ENCODE measurements at regions not wholly inside any gene's neighbourhood (a gene's known extent, or its start where the extent isn't known, plus 50 kb on each side); places are given as distances from the start of the nearest gene placed in this dataset.

DNA sequence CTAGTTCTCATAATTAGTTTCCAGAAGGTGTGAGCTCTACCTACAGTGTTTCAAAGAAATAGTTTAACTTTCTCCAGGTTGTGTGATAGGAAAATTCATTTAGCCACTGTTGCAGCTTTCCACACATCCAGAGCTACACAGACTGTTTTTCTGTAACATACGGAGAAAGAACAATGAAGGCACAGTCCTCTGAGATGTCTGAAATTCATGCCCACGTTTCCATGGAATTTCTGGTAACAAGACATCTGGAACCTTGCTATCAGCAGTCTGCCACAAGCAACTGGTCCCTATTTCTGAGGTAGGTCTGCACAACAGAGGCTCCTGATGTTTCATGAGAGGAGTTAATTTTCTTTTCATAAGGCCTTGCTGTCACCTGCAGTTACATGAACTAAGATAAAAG lies 273.3 kb upstream of the C11orf87 start (continued):
- TF ChIP-seq, protein P1, sequence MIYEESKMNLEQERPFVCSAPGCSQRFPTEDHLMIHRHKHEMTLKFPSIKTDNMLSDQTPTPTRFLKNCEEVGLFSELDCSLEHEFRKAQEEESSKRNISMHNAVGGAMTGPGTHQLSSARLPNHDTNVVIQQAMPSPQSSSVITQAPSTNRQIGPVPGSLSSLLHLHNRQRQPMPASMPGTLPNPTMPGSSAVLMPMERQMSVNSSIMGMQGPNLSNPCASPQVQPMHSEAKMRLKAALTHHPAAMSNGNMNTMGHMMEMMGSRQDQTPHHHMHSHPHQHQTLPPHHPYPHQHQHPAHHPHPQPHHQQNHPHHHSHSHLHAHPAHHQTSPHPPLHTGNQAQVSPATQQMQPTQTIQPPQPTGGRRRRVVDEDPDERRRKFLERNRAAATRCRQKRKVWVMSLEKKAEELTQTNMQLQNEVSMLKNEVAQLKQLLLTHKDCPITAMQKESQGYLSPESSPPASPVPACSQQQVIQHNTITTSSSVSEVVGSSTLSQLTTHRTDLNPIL (CRISPR knock-in tag; IDR thresholded peaks at IDR 0.05): no peak

DNA sequence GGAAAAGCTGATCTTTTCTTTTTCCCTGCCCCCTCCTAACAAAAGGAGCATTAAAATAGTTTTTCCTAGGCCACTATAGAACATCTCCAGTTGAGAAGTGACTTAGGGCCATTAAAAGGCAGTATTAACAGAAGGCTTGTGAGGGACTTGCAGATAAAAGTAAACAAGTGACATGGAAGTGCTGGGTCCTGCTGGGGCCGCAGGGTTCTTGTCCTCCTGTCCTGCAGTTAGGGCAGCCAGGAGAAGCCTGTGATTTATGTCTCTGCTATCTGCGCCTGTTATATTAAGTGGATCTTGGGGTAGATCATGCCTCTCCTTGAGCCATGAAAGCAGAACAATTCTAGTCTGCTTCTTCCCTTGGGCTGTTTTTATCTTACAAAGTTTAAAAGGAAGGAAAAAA lies 271.4 kb upstream of the C11orf87 start:
- intact Hi-C loops (cut with micrococcal nuclease) (no loop called here), in situ Hi-C loops (cut with MboI) (no loop called here)
- ATAC-seq: no peak
- Histone ChIP-seq H3K27ac (ENCODE audit: extremely low read depth, low read depth, low read length) (no peak overlapping the region), H4K20me1 (replicated peaks; ENCODE audit: control insufficient read depth, insufficient read depth, low read length) (no peaks in the 10 kb centered on the region), H3K9ac (ENCODE audit: insufficient read depth in 1 of 2, low read depth in 2 of 2, low read length in 2 of 2) (no peak overlapping the region), H3K4me3 (no peak overlapping the region), H3K9me1 (ENCODE audit: control insufficient read depth, insufficient read depth, low read length) (no peaks in the 10 kb centered on the region), H2AFZ (ENCODE audit: low read depth, low read length) (no peak overlapping the region), H3K9me3 (replicated peaks; ENCODE audit: control insufficient read depth, insufficient read depth, low read depth, low read length) (no peaks in the 10 kb centered on the region), H3K27me3 (ENCODE audit: control insufficient read depth in 2 of 2, insufficient read depth in 2 of 2, low read length in 2 of 2) (no peaks in the 10 kb centered on the region), H3K4me2 (ENCODE audit: insufficient read depth, low read length) (no peak overlapping the region), H3K36me3 (ENCODE audit: control insufficient read depth, insufficient read depth, low read length) (no peaks in the 10 kb centered on the region), H3K79me2 (ENCODE audit: control insufficient read depth, insufficient read depth, low read length) (no peaks in the 10 kb centered on the region), H3K4me1 (replicated peaks in 1 of 2; ENCODE audit: control insufficient read depth in 2 of 2, insufficient read depth in 2 of 2, low read length in 2 of 2) (no peaks in the 10 kb centered on the region)
- CTCF ChIA-PET (ENCODE audit: low intra/inter-chr PET ratio): no interaction called here
- 0% methylated on average over 2 of the region's 2 CpGs for WGBS (ENCODE audit: insufficient coverage, low coverage, missing lambda C conversion rate)
- no peak for DNase-seq (ENCODE audit: extremely low read depth in 1 of 4, low spot score in 3 of 4)
- no peak for FAIRE-seq
- BruUV-seq (replicated peaks): no TSS peak
- POLR2A ChIA-PET: no interaction called here
- TF ChIP-seq ZSCAN32 (CRISPR knock-in tag; IDR thresholded peaks at IDR 0.05) (no peak), ZNF124 (CRISPR knock-in tag; IDR thresholded peaks at IDR 0.05) (no peak), KDM1A (IDR thresholded peaks at IDR 0.05) (no peak)
- TF ChIP-seq, protein P2, sequence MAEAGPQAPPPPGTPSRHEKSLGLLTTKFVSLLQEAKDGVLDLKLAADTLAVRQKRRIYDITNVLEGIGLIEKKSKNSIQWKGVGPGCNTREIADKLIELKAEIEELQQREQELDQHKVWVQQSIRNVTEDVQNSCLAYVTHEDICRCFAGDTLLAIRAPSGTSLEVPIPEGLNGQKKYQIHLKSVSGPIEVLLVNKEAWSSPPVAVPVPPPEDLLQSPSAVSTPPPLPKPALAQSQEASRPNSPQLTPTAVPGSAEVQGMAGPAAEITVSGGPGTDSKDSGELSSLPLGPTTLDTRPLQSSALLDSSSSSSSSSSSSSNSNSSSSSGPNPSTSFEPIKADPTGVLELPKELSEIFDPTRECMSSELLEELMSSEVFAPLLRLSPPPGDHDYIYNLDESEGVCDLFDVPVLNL (CRISPR knock-in tag; IDR thresholded peaks at IDR 0.05; ENCODE audit: low read depth): no peak
- TF ChIP-seq, protein P3, sequence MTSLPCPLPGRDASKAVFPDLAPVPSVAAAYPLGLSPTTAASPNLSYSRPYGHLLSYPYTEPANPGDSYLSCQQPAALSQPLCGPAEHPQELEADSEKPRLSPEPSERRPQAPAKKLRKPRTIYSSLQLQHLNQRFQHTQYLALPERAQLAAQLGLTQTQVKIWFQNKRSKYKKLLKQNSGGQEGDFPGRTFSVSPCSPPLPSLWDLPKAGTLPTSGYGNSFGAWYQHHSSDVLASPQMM (CRISPR knock-in tag; IDR thresholded peaks at IDR 0.05): no peak
- TF ChIP-seq, protein P4, sequence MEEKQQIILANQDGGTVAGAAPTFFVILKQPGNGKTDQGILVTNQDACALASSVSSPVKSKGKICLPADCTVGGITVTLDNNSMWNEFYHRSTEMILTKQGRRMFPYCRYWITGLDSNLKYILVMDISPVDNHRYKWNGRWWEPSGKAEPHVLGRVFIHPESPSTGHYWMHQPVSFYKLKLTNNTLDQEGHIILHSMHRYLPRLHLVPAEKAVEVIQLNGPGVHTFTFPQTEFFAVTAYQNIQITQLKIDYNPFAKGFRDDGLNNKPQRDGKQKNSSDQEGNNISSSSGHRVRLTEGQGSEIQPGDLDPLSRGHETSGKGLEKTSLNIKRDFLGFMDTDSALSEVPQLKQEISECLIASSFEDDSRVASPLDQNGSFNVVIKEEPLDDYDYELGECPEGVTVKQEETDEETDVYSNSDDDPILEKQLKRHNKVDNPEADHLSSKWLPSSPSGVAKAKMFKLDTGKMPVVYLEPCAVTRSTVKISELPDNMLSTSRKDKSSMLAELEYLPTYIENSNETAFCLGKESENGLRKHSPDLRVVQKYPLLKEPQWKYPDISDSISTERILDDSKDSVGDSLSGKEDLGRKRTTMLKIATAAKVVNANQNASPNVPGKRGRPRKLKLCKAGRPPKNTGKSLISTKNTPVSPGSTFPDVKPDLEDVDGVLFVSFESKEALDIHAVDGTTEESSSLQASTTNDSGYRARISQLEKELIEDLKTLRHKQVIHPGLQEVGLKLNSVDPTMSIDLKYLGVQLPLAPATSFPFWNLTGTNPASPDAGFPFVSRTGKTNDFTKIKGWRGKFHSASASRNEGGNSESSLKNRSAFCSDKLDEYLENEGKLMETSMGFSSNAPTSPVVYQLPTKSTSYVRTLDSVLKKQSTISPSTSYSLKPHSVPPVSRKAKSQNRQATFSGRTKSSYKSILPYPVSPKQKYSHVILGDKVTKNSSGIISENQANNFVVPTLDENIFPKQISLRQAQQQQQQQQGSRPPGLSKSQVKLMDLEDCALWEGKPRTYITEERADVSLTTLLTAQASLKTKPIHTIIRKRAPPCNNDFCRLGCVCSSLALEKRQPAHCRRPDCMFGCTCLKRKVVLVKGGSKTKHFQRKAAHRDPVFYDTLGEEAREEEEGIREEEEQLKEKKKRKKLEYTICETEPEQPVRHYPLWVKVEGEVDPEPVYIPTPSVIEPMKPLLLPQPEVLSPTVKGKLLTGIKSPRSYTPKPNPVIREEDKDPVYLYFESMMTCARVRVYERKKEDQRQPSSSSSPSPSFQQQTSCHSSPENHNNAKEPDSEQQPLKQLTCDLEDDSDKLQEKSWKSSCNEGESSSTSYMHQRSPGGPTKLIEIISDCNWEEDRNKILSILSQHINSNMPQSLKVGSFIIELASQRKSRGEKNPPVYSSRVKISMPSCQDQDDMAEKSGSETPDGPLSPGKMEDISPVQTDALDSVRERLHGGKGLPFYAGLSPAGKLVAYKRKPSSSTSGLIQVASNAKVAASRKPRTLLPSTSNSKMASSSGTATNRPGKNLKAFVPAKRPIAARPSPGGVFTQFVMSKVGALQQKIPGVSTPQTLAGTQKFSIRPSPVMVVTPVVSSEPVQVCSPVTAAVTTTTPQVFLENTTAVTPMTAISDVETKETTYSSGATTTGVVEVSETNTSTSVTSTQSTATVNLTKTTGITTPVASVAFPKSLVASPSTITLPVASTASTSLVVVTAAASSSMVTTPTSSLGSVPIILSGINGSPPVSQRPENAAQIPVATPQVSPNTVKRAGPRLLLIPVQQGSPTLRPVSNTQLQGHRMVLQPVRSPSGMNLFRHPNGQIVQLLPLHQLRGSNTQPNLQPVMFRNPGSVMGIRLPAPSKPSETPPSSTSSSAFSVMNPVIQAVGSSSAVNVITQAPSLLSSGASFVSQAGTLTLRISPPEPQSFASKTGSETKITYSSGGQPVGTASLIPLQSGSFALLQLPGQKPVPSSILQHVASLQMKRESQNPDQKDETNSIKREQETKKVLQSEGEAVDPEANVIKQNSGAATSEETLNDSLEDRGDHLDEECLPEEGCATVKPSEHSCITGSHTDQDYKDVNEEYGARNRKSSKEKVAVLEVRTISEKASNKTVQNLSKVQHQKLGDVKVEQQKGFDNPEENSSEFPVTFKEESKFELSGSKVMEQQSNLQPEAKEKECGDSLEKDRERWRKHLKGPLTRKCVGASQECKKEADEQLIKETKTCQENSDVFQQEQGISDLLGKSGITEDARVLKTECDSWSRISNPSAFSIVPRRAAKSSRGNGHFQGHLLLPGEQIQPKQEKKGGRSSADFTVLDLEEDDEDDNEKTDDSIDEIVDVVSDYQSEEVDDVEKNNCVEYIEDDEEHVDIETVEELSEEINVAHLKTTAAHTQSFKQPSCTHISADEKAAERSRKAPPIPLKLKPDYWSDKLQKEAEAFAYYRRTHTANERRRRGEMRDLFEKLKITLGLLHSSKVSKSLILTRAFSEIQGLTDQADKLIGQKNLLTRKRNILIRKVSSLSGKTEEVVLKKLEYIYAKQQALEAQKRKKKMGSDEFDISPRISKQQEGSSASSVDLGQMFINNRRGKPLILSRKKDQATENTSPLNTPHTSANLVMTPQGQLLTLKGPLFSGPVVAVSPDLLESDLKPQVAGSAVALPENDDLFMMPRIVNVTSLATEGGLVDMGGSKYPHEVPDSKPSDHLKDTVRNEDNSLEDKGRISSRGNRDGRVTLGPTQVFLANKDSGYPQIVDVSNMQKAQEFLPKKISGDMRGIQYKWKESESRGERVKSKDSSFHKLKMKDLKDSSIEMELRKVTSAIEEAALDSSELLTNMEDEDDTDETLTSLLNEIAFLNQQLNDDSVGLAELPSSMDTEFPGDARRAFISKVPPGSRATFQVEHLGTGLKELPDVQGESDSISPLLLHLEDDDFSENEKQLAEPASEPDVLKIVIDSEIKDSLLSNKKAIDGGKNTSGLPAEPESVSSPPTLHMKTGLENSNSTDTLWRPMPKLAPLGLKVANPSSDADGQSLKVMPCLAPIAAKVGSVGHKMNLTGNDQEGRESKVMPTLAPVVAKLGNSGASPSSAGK (IDR thresholded peaks at IDR 0.05): no peak
